ENCODE measurements at regions not wholly inside any gene's neighbourhood (a gene's known extent, or its start where the extent isn't known, plus 50 kb on each side); places are given as distances from the start of the nearest gene placed in this dataset.

DNA sequence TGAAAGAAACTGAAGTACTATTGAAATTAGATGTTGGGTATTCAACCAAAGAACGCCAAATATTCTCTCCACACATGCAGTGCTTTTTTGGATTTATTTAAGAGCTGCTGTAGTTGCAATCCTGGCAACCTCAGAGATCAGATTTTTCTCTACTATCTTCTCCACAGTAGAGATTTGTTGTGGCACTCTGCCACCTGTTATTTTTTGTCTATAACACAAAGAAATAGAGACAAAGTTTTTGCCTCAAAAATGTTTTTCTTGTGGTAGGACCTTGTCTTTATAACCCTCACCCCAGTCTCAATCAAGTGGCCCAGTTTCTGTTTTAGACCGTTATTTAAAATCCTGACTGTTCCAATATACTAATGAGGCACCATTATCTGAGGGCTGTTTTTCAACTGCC is 79.4 kb downstream of the SCG2 start:
- no peak for DNase-seq (ENCODE audit: low spot score in 2 of 2)
- TF ChIP-seq CTCF (IDR thresholded peaks at IDR 0.05) (no peak), POLR2A (IDR thresholded peaks at IDR 0.05) (no peak)
- WGBS, 2 donors = 85 to 88% methylated on average over 2 of the region's 2 CpGs
- no peak overlapping the region for H3K4me3 ChIP-seq (ENCODE audit: low read depth, poor library complexity, severe bottlenecking)
- intact Hi-C loops (cut with DNase I; ENCODE audit: low total_unique reads) = no loop called here

DNA sequence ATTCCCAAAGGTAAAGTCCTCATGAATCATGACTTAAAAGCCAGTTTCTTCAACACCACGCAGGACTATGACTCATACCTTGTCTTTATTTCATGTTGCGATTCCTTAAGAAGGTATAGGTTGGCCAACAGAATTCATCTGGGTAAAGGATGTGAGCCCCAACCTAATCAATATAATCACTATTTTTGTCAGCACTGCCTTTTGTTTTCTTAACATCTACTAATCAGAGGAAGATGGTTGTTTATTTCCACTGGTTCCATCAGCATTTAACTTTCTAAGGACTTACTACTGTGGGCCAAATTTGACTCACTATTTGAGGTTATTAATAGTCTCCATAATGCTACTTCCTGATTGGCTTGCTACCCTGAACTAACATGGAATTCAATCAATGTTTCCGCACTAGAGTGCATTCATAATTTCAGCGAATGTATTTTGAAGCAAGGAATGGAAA is 78.6 kb downstream of the SCG2 start:
- no peak for TF ChIP-seq POLR2A (IDR thresholded peaks at IDR 0.05)
- TF ChIP-seq CTCF (IDR thresholded peaks at IDR 0.05) = no peak
- intact Hi-C loops (cut with DNase I; ENCODE audit: low total_unique reads) = no loop called here
- H3K4me3 ChIP-seq (ENCODE audit: low read depth, poor library complexity, severe bottlenecking) = no peak overlapping the region
- no peak for DNase-seq (ENCODE audit: low spot score in 2 of 2)
- WGBS, 2 donors = 53 to 60% methylated on average over 4 of the region's 4 CpGs

- intact Hi-C loops (cut with DNase I; ENCODE audit: low total_unique reads) = no loop called here
- 93 to 100% methylated on average over 1 of the region's 1 CpG for WGBS, 2 donors
- TF ChIP-seq CTCF (IDR thresholded peaks at IDR 0.05) = no peak
- no peak for TF ChIP-seq POLR2A (IDR thresholded peaks at IDR 0.05)
- DNase-seq (ENCODE audit: low spot score in 2 of 2) = no peak
- H3K4me3 ChIP-seq (ENCODE audit: low read depth, poor library complexity, severe bottlenecking) = no peak overlapping the region
Observed at GRCh38 chr2:223524066-223524465, 78.1 kb downstream of the SCG2 start.

DNA sequence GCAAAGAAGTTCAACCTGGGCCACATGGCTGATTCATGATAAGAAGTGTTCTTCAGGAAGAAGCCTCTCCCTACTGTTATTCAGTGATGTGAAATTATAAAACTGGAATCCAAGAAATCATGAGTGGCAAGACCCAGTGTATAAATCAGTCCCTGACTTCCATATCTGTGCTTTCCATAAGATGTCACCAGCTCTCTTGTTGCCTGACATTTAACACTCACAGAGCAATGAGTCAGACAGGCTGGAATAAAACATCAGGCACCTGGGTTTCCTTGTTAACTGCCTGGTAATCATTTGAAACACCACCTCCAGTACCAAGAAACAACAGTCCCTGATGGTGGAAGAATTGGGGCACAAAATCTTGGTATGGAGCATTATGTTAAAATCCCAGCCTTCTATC is 76.1 kb downstream of the SCG2 start:
- intact Hi-C loops (cut with DNase I; ENCODE audit: low total_unique reads) = no loop called here
- TF ChIP-seq CTCF (IDR thresholded peaks at IDR 0.05) (no peak), POLR2A (IDR thresholded peaks at IDR 0.05) (no peak)

GRCh38 chr2:223528036-223528435 is 74.1 kb downstream of the SCG2 start:
- no peak for DNase-seq (ENCODE audit: low spot score in 2 of 2)
- H3K4me3 ChIP-seq (ENCODE audit: low read depth, poor library complexity, severe bottlenecking) = no peak overlapping the region
- WGBS, 2 donors = 25 to 31% methylated on average over 5 of the region's 5 CpGs
- intact Hi-C loops (cut with DNase I; ENCODE audit: low total_unique reads) = no loop called here
- TF ChIP-seq POLR2A (IDR thresholded peaks at IDR 0.05) = no peak
- no peak for TF ChIP-seq CTCF (IDR thresholded peaks at IDR 0.05)

More for the DNA sequence above, 76.1 kb downstream of the SCG2 start:
- no peak overlapping the region for H3K4me3 ChIP-seq (ENCODE audit: low read depth, poor library complexity, severe bottlenecking)
- DNase-seq (ENCODE audit: low spot score in 2 of 2) = no peak

DNA sequence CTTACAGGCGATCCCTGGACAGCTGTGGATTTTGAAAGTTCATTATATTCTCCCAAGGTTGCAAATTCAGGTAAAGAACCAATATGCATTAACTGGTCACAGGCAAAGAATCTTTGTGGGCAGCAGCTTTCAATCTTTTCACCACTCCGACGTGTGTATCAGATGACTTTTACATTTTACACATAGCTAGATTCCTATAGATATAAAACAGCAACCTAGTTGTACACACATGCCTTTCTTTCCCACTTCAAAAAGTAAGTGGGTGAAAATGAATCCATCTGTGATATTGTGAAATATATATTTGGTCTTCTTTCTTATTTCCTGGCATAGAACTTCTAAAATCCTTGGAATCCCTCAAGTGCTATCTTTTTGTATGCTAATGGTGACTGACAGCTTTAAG is 72.5 kb downstream of the SCG2 start:
- no peak for TF ChIP-seq CTCF (IDR thresholded peaks at IDR 0.05)
- TF ChIP-seq POLR2A (IDR thresholded peaks at IDR 0.05) = no peak
- H3K4me3 ChIP-seq (ENCODE audit: low read depth, poor library complexity, severe bottlenecking) = no peak overlapping the region
- 63 to 67% methylated on average over 3 of the region's 3 CpGs for WGBS, 2 donors
- intact Hi-C loops (cut with DNase I; ENCODE audit: low total_unique reads) = no loop called here
- no peak for DNase-seq (ENCODE audit: low spot score in 2 of 2)
